GM23338 (cell line): ENCODE measurements at regions not wholly inside any gene's neighbourhood (a gene's known extent, or its start where the extent isn't known, plus 50 kb on each side); places are given as distances from the start of the nearest gene placed in this dataset.

Source experiments
- ATAC-seq: fragments of 200-7000 bp; cut with Tn5 transposase; 3 replicates; pipeline ENCODE4 v1.9.1; 2020
- DNase-seq: peaks from one replicate; pipeline ENCODE4 v3.0.0-alpha.2; 2015; ENCODE audit warnings: low spot score
- H2AFZ ChIP-seq: fragments of 200-600 bp; sonication (generic); 2 replicates; pipeline ENCODE4 v1.8.0; 2016; ENCODE audit warnings: antibody characterized with exemption, mild to moderate bottlenecking, moderate library complexity
- H3F3A ChIP-seq: fragments of 200-600 bp; sonication (generic); replicated peaks from 2 replicates; pipeline ENCODE4 v1.8.0; 2017; ENCODE audit warnings: antibody characterized with exemption, mixed run types, low read depth
- H3K27ac ChIP-seq: fragments of 200-600 bp; sonication (generic); 2 replicates; pipeline ENCODE4 v1.6.1; 2016; ENCODE audit warnings: low read depth
- H3K27me3 ChIP-seq: fragments of 200-600 bp; sonication (generic); 2 replicates; pipeline ENCODE4 v1.8.0; 2016; ENCODE audit warnings: mild to moderate bottlenecking, mixed run types, moderate library complexity; ENCODE audit not compliant: insufficient read depth
- H3K36me3 ChIP-seq: fragments of 200-600 bp; sonication (generic); 2 replicates; pipeline ENCODE4 v1.8.0; 2016; ENCODE audit warnings: mild to moderate bottlenecking; ENCODE audit not compliant: insufficient read depth
- H3K4me1 ChIP-seq: fragments of 200-600 bp; sonication (generic); 2 replicates; pipeline ENCODE4 v1.8.0; 2016; ENCODE audit warnings: mild to moderate bottlenecking, moderate library complexity; ENCODE audit not compliant: insufficient read depth
- H3K4me2 ChIP-seq: fragments of 200-600 bp; sonication (generic); 2 replicates; pipeline ENCODE4 v1.7.1; 2017; ENCODE audit warnings: mixed run types
- H3K4me3 ChIP-seq: fragments of 200-600 bp; sonication (generic); 2 replicates; pipeline ENCODE4 v1.6.1; 2016; ENCODE audit warnings: mixed run types
- H3K79me2 ChIP-seq: fragments of 200-600 bp; sonication (generic); replicated peaks from 2 replicates; pipeline ENCODE4 v1.8.0; 2017; ENCODE audit warnings: mild to moderate bottlenecking; ENCODE audit not compliant: insufficient read depth
- H3K9me2 ChIP-seq: fragments of 200-600 bp; sonication (generic); 2 replicates; pipeline ENCODE4 v1.8.0; 2017; ENCODE audit not compliant: insufficient read depth
- H4K20me1 ChIP-seq: fragments of 200-600 bp; sonication (generic); replicated peaks from 2 replicates; pipeline ENCODE4 v1.8.0; 2017; ENCODE audit warnings: mild to moderate bottlenecking; ENCODE audit not compliant: insufficient read depth
- H3K27ac Mint-ChIP-seq: 2 replicates; pipeline ENCODE4 v1.8.0; 2020; ENCODE audit warnings: inconsistent platforms, mild to moderate bottlenecking, moderate library complexity, mixed read lengths
- H3K27me3 Mint-ChIP-seq: 3 replicates; pipeline ENCODE4 v1.8.0; 2022; ENCODE audit warnings: low read depth, mild to moderate bottlenecking, moderate library complexity, mixed read lengths, inconsistent platforms; ENCODE audit not compliant: insufficient read depth, poor library complexity
- H3K36me3 Mint-ChIP-seq: 3 replicates; pipeline ENCODE4 v1.8.0; 2021; ENCODE audit warnings: low read depth, mild to moderate bottlenecking, inconsistent platforms, moderate library complexity, mixed read lengths
- H3K4me1 Mint-ChIP-seq: 3 replicates; pipeline ENCODE4 v1.8.0; 2020; ENCODE audit warnings: mild to moderate bottlenecking, inconsistent platforms, mixed read lengths
- H3K4me3 Mint-ChIP-seq: 3 replicates; pipeline ENCODE4 v1.8.0; 2021; ENCODE audit warnings: moderate library complexity, mild to moderate bottlenecking, inconsistent platforms, mixed read lengths
- H3K9me3 Mint-ChIP-seq: 3 replicates; pipeline ENCODE4 v1.8.0; 2020; ENCODE audit warnings: moderate library complexity, mild to moderate bottlenecking, inconsistent platforms, mixed read lengths
- CREB1 ChIP-seq: fragments of 250-450 bp; sonication (Bioruptor Pico); IDR thresholded peaks from 2 replicates; pipeline ENCODE4 v1.5.0; 2020; ENCODE audit warnings: low read depth, mild to moderate bottlenecking, moderate library complexity
- EZH2phosphoT487 ChIP-seq: fragments of 200-600 bp; sonication (generic); IDR thresholded peaks from one replicate; pipeline ENCODE4 v1.8.1; 2018; ENCODE audit warnings: antibody characterized with exemption; ENCODE audit not compliant: unreplicated experiment
- JUNB ChIP-seq: IDR thresholded peaks from one replicate; pipeline ENCODE4 v1.6.1; 2016; ENCODE audit warnings: antibody characterized with exemption; ENCODE audit not compliant: unreplicated experiment
- NANOG ChIP-seq: IDR thresholded peaks from 2 replicates; pipeline ENCODE4 v1.6.1; 2016; ENCODE audit warnings: antibody characterized with exemption, borderline replicate concordance
- POLR2AphosphoS5 ChIP-seq: IDR thresholded peaks from 2 replicates; pipeline ENCODE4 v1.6.1; 2016; ENCODE audit warnings: antibody characterized with exemption, low read depth
- STAT1 ChIP-seq: IDR thresholded peaks from one replicate; pipeline ENCODE4 v1.6.1; 2016; ENCODE audit warnings: antibody characterized with exemption; ENCODE audit not compliant: unreplicated experiment
- ZNF331 ChIP-seq: fragments of 250-450 bp; sonication (Bioruptor Pico); IDR thresholded peaks from 2 replicates; pipeline ENCODE4 v1.5.0; 2020; ENCODE audit warnings: low read depth, mild to moderate bottlenecking, moderate library complexity
- ZNF462 ChIP-seq: fragments of 250-450 bp; sonication (Bioruptor Pico); IDR thresholded peaks from 2 replicates; pipeline ENCODE4 v1.5.0; 2020; ENCODE audit warnings: mild to moderate bottlenecking, moderate library complexity
- TF ChIP-seq, protein P1 (sequence below), 2 experiments: fragments of 200-600 bp in 1 of 2; sonication (generic) in 1 of 2; conservative IDR thresholded peaks; 2 replicates each; pipeline versions ENCODE4 v1.5.1 to v1.6.1; 2016 to 2017; ENCODE audit warnings: antibody characterized with exemption in 2 of 2, low read depth in 2 of 2, mild to moderate bottlenecking in 2 of 2, moderate library complexity in 1 of 2
- TF ChIP-seq, protein P2 (sequence below): IDR thresholded peaks from one replicate; pipeline ENCODE4 v1.6.1; 2018; ENCODE audit warnings: antibody characterized with exemption; ENCODE audit not compliant: unreplicated experiment
- TF ChIP-seq, protein P3 (sequence below): IDR thresholded peaks from 2 replicates; pipeline ENCODE4 v1.6.1; 2016; ENCODE audit warnings: antibody characterized with exemption

DNA sequence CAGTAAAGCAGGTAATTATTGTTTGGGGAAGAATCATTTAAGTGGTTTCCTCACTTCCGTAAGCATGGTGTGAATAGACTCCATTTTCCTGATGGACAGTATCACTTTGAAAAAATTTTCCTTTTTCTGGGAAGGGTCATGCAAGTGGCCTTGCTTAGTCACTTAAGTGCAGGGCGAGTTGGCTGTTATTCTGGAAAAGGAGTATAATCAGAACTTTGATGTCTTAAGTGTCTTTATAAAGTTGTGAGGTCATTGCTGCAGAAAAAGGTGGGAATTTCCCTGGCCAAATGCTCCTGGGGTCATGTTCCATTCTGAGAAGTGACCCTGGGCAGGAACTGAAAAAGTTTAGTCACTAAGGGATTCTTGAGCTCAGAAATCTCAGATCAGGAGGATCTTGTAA is 146.1 kb upstream of the OTUD4 start (continued):
- no peak for TF ChIP-seq STAT1
- TF ChIP-seq EZH2phosphoT487, result no peak
- no peak for TF ChIP-seq ZNF462
- TF ChIP-seq, protein P1, sequence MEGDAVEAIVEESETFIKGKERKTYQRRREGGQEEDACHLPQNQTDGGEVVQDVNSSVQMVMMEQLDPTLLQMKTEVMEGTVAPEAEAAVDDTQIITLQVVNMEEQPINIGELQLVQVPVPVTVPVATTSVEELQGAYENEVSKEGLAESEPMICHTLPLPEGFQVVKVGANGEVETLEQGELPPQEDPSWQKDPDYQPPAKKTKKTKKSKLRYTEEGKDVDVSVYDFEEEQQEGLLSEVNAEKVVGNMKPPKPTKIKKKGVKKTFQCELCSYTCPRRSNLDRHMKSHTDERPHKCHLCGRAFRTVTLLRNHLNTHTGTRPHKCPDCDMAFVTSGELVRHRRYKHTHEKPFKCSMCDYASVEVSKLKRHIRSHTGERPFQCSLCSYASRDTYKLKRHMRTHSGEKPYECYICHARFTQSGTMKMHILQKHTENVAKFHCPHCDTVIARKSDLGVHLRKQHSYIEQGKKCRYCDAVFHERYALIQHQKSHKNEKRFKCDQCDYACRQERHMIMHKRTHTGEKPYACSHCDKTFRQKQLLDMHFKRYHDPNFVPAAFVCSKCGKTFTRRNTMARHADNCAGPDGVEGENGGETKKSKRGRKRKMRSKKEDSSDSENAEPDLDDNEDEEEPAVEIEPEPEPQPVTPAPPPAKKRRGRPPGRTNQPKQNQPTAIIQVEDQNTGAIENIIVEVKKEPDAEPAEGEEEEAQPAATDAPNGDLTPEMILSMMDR (conservative IDR thresholded peaks at IDR 0.05; ENCODE audit: low read depth in 2 of 2), result no peak
- TF ChIP-seq JUNB, result no peak

GRCh38 chr4:145324161-145324560 is 143.8 kb upstream of the OTUD4 start:
- Histone ChIP-seq H3K27me3 (no peaks in the 10 kb centered on the region), H3K9me2 (no peaks in the 10 kb centered on the region), H3K79me2 (no peaks in the 10 kb centered on the region), H4K20me1 (no peaks in the 10 kb centered on the region), H2AFZ (no peak overlapping the region), H3K27ac (no peak overlapping the region), H3K36me3 (no peaks in the 10 kb centered on the region), H3K4me3 (no peak overlapping the region), H3K4me2 (no peak overlapping the region), H3K4me1 (no peaks in the 10 kb centered on the region), H3F3A (no peaks in the 10 kb centered on the region)
- Mint-ChIP-seq H3K4me3 (no peak overlapping the region), H3K27me3 (no peaks in the 10 kb centered on the region), H3K9me3 (peaks cover 2% of the 10 kb centered on the region; the same call in 1 of the 3 replicates), H3K4me1 (no peaks in the 10 kb centered on the region), H3K27ac (no peak overlapping the region), H3K36me3 (no peaks in the 10 kb centered on the region)
- DNase-seq (no peak), ATAC-seq (no peak)
- no peak for TF ChIP-seq STAT1
- TF ChIP-seq, protein P1 (conservative IDR thresholded peaks at IDR 0.05; ENCODE audit: low read depth in 2 of 2), result no peak
- no peak for TF ChIP-seq POLR2AphosphoS5
- TF ChIP-seq, protein P2, sequence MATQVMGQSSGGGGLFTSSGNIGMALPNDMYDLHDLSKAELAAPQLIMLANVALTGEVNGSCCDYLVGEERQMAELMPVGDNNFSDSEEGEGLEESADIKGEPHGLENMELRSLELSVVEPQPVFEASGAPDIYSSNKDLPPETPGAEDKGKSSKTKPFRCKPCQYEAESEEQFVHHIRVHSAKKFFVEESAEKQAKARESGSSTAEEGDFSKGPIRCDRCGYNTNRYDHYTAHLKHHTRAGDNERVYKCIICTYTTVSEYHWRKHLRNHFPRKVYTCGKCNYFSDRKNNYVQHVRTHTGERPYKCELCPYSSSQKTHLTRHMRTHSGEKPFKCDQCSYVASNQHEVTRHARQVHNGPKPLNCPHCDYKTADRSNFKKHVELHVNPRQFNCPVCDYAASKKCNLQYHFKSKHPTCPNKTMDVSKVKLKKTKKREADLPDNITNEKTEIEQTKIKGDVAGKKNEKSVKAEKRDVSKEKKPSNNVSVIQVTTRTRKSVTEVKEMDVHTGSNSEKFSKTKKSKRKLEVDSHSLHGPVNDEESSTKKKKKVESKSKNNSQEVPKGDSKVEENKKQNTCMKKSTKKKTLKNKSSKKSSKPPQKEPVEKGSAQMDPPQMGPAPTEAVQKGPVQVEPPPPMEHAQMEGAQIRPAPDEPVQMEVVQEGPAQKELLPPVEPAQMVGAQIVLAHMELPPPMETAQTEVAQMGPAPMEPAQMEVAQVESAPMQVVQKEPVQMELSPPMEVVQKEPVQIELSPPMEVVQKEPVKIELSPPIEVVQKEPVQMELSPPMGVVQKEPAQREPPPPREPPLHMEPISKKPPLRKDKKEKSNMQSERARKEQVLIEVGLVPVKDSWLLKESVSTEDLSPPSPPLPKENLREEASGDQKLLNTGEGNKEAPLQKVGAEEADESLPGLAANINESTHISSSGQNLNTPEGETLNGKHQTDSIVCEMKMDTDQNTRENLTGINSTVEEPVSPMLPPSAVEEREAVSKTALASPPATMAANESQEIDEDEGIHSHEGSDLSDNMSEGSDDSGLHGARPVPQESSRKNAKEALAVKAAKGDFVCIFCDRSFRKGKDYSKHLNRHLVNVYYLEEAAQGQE, result no peak
- TF ChIP-seq, protein P3, sequence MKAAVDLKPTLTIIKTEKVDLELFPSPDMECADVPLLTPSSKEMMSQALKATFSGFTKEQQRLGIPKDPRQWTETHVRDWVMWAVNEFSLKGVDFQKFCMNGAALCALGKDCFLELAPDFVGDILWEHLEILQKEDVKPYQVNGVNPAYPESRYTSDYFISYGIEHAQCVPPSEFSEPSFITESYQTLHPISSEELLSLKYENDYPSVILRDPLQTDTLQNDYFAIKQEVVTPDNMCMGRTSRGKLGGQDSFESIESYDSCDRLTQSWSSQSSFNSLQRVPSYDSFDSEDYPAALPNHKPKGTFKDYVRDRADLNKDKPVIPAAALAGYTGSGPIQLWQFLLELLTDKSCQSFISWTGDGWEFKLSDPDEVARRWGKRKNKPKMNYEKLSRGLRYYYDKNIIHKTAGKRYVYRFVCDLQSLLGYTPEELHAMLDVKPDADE, result no peak
- TF ChIP-seq NANOG, result no peak
- no peak for TF ChIP-seq CREB1 (CRISPR knock-in tag)
- no peak for TF ChIP-seq ZNF331 (CRISPR knock-in tag)
- TF ChIP-seq JUNB, result no peak
